GM19463 (cell line): ENCODE measurements at regions not wholly inside any gene's neighbourhood (a gene's known extent, or its start where the extent isn't known, plus 50 kb on each side); places are given as distances from the start of the nearest gene placed in this dataset.
"Not testable (repeated sequence)": the region's sequence is repeated elsewhere in the genome, so short reads cannot be mapped to it uniquely, and the experiment has no call there.

ENCODE experiments used
- ATAC-seq: cut with Tn5 transposase; IDR thresholded peaks from one replicate; pipeline ENCODE4 v1.9.1; 2021; ENCODE audit warnings: mild to moderate bottlenecking, moderate library complexity; ENCODE audit not compliant: unreplicated experiment

DNA sequence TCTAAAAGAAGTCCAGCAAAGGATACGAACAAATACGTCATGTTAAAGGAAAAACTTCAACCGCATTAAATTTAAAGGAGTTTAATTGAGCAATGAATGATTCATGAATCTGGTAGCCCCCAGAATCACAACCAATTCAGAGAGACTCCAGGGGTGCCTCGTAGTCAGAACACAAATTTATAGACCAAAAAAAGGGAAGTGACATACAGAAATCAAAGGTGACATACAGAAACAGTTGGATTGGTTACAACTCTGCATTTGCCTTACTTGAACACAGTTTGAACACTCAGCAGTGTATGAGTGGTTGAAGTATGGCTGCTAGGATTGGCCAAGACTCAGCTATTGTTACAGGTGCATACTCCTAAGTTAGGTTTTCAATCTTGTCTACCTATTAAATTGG is 59.5 kb upstream of the SERP2 start:
- not testable (repeated sequence) for ATAC-seq

DNA sequence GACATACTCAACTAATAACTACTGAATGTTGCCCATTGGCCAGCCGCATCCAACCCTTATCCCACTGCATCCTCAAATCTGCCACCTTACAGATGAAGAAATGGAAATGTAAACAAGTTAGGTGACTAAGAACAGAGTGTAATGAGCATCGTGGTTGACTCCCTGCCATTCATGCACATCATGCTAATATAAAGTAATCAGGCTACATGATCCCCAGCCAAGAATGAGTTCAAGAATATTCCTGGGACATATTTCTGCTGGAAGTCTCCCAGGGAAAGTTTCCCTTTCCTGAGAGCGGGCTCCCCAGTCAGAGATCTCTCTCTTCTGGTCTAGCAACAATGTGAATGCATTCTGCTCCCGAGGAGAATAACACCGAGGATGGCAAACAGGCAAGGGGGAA is 55.9 kb upstream of the SERP2 start:
- no peak for ATAC-seq

DNA sequence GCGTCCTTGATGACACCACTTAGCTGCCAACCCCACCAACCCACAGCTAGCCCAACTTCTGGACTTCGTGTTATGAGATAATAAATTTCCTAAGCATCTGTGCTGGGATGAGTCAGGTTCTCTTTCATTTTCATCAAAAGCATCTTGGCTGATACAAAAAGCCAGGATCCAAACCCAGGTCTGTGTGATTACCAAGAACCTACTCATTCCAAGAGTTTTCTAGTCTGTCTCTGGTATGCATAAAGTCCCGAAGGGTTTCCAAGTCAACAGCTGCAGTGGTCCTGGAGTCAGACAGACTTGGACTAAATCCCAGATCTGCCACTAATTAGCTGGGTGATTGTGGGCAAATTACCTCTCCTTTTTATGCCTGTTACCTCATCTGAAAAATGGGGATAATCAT is 55.5 kb upstream of the SERP2 start:
- no peak for ATAC-seq

DNA sequence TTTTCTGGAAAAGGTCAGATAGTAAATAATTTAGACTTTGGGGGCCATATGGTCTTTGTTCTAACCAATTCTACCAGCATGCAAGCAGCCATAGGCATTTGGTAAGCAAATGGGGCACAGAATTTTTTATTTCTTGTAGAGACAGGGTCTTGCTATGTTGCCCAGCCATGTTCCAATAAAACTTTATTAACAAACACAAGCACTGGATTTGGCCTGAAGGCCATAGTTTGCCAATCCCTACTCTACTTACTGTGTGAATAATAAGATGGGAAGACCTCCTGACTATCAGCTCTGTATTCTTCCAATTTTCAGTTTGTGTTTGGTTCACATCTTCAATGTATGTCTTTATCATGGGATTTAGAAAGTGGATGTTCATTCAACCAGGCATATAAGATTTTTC is 53.0 kb upstream of the SERP2 start:
- no peak for ATAC-seq

DNA sequence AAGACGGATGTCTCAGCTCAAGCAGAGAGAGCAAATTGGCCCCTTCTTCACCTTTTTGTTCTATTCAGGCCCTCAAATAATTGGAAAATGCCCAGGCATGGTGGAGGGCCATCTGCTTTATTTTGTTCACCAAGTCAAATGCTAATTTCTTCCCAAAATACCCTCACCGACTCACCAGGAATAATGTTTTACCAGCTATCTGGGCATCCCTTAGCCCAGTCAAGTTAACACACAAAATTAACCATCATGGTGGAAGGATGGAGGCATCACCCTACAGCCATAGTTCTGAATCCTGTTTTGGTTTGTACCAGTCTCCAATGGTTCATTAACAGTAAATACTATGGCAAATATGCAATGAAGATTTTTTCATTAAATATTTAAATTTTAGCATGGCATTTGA is 51.7 kb upstream of the SERP2 start:
- no peak for ATAC-seq

DNA sequence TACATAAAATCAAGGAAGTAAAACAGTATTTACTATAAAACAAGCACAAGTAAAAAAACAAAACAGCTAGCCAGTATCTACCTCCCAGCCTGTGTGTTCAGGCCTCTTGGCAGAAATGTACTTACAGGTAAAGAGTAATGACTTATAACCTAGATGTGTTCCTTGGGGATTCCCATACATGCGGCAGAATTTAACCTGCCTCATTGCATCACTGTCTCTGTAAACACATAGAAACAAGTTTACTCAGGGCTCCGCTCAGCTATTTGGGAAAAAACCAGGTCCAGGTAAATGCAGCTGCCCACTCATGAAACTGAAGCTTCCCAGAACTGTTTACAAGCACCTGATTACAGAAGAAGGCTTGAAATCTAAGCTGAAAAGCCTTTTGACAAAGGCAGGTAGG is 50.7 kb upstream of the SERP2 start:
- ATAC-seq: no peak

DNA sequence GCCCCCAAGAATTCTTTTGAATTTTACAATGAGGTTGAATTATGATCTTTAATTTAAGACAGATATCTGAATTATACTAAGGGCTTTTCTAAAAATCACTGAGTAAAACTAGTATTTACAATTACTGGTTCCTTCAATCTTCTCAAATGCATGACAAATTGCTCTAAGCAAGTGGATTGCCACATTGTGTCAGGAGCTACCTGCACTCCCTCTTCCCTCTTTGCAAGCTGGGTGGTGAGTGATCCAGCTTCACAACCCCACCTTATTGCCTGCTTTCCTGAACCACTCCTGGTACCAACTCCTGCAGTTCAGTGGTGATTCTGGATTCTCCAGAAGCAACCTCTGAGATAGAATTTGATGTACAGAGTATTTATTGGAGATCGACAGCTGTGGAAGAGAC is 49.9 kb upstream of the SERP2 start:
- no peak for ATAC-seq
